Caco-2 (cell line): ENCODE measurements at regions not wholly inside any gene's neighbourhood (a gene's known extent, or its start where the extent isn't known, plus 50 kb on each side); places are given as distances from the start of the nearest gene placed in this dataset.
A peak's percentile ranks its signal among the peaks of the same experiment; 100 is the strongest.

Source experiments
- BruUV-seq: library from RNA; stranded (reverse); fragments of 400-500 nt; replicated peaks from 2 replicates; lab custom pipeline; 2021; lab: Mats Ljungman, UMichigan
- CTCF ChIA-PET: fragments of 300-600 bp; sonication (Branson Sonifier 250); formaldehyde crosslinking; loops from one replicate; lab custom pipeline; 2022; ENCODE audit warnings: antibody characterized with exemption; lab: Charles Lee
- POLR2A ChIA-PET: fragments of 300-600 bp; sonication (Branson Sonifier 250); formaldehyde crosslinking; loops from one replicate; lab custom pipeline; 2022; ENCODE audit warnings: antibody characterized with exemption; lab: Charles Lee
- DNase-seq, 2 experiments: peaks; one replicate each; pipeline versions ENCODE4 v3.0.0 to v3.0.0-alpha.2; 2020 to 2022
- H3K27me3 ChIP-seq: replicated peaks from 2 replicates; pipeline ENCODE4 v1.6.0; 2011; ENCODE audit warnings: low read length; ENCODE audit not compliant: control insufficient read depth, insufficient read depth
- H3K36me3 ChIP-seq: 2 replicates; pipeline ENCODE4 v1.5.1; 2011; ENCODE audit warnings: low read length; ENCODE audit not compliant: control insufficient read depth, insufficient read depth
- H3K4me1 ChIP-seq: fragments of 250-450 bp; sonication (Bioruptor Pico); 2 replicates; pipeline ENCODE4 v1.5.1; 2020; ENCODE audit warnings: mild to moderate bottlenecking
- H3K4me3 ChIP-seq: 2 replicates; pipeline ENCODE4 v1.5.1; 2011; ENCODE audit warnings: low read depth, mild to moderate bottlenecking, control low read depth, low read length
- H3K9me3 ChIP-seq: fragments of 250-450 bp; sonication (Bioruptor Pico); 2 replicates; pipeline ENCODE4 v1.5.1; 2020; ENCODE audit warnings: mild to moderate bottlenecking, moderate library complexity
- H3K27ac Mint-ChIP-seq: one replicate; pipeline ENCODE4 v1.8.0; 2022; ENCODE audit warnings: mixed read lengths; ENCODE audit not compliant: unreplicated experiment
- H3K27me3 Mint-ChIP-seq: one replicate; pipeline ENCODE4 v1.8.0; 2022; ENCODE audit warnings: mixed read lengths; ENCODE audit not compliant: insufficient read depth, unreplicated experiment
- H3K36me3 Mint-ChIP-seq: one replicate; pipeline ENCODE4 v1.8.0; 2022; ENCODE audit warnings: mild to moderate bottlenecking, mixed read lengths; ENCODE audit not compliant: insufficient read depth, unreplicated experiment
- H3K4me1 Mint-ChIP-seq: one replicate; pipeline ENCODE4 v1.8.0; 2022; ENCODE audit warnings: low read depth, mixed read lengths; ENCODE audit not compliant: unreplicated experiment
- H3K4me3 Mint-ChIP-seq: one replicate; pipeline ENCODE4 v1.8.0; 2022; ENCODE audit warnings: mild to moderate bottlenecking, moderate library complexity, mixed read lengths; ENCODE audit not compliant: unreplicated experiment
- H3K9me3 Mint-ChIP-seq: one replicate; pipeline ENCODE4 v1.8.0; 2022; ENCODE audit warnings: mixed read lengths; ENCODE audit not compliant: unreplicated experiment
- CTCF ChIP-seq, 2 experiments: fragments of 200-600 bp in 1 of 2; IDR thresholded peaks; 1 replicate in 1 of 2; 2 replicates in 1 of 2; pipeline versions ENCODE4 v1.5.1 to v1.8.0; 2011 to 2022; ENCODE audit warnings: antibody characterized with exemption in 1 of 2, control low read depth in 1 of 2, inconsistent platforms in 1 of 2, low read depth in 1 of 2, low read length in 1 of 2, mild to moderate bottlenecking in 1 of 2, moderate library complexity in 1 of 2; ENCODE audit not compliant: insufficient read depth in 1 of 2, severe bottlenecking in 1 of 2, unreplicated experiment in 1 of 2
- intact Hi-C: fragments of 100-400 bp; cut with micrococcal nuclease; formaldehyde crosslinking; loops from one replicate; pipeline ENCODE4 v1.10.0; 2022; ENCODE audit not compliant: unreplicated experiment

- H3K9me3 ChIP-seq = no peaks in the 10 kb centered on the region
- no TSS peak for BruUV-seq
- H3K36me3 ChIP-seq = no peaks in the 10 kb centered on the region
- Mint-ChIP-seq H3K4me1 (peaks cover 6% of the 10 kb centered on the region), H3K9me3 (no peaks in the 10 kb centered on the region), H3K4me3 (no peak overlapping the region), H3K36me3 (peaks cover 10% of the 10 kb centered on the region), H3K27me3 (no peaks in the 10 kb centered on the region), H3K27ac (peak overlapping the region; percentile 77)
- TF ChIP-seq CTCF (IDR thresholded peaks at IDR 0.05; ENCODE audit: insufficient read depth in 1 of 2, low read depth in 1 of 2, low read length in 1 of 2, severe bottlenecking in 1 of 2, unreplicated experiment in 1 of 2) = no peak
- CTCF ChIA-PET = no interaction called here
- no peak overlapping the region for H3K4me3 ChIP-seq
- peaks cover 30% of the 10 kb centered on the region for H3K4me1 ChIP-seq
- no peak for DNase-seq
- intact Hi-C loops = no loop called here
- no peaks in the 10 kb centered on the region for H3K27me3 ChIP-seq
- POLR2A ChIA-PET = no interaction called here
These were observed 779.6 kb upstream of the HTR2C start for GRCh38 chrX:113804291-113804690.

DNA sequence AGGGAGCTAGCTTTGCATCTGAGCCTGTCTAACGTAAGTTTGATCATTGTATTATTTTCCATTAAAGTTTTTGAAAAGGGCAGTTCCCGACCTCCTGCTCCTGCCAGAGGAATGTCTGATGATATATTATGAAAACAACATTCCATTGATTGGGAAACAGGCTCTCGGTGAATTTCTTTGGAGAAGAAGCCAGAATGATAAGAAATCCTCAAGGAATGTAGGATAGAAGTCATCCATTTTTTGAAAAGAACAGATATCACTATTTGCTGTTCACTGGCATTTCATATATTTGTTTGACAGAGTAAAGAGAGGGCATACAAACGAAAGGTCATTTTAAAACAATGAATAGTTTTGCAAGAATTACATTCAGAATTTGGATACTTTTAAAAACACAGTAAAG is 781.0 kb upstream of the HTR2C start:
- Mint-ChIP-seq H3K4me3 (no peak overlapping the region), H3K36me3 (peaks cover 10% of the 10 kb centered on the region), H3K27me3 (no peaks in the 10 kb centered on the region), H3K9me3 (no peaks in the 10 kb centered on the region), H3K4me1 (peaks cover 6% of the 10 kb centered on the region), H3K27ac (peak overlapping the region; percentile 56)
- Histone ChIP-seq H3K9me3 (no peaks in the 10 kb centered on the region), H3K36me3 (no peaks in the 10 kb centered on the region), H3K4me1 (peaks cover 30% of the 10 kb centered on the region), H3K27me3 (no peaks in the 10 kb centered on the region), H3K4me3 (no peak overlapping the region)
- no TSS peak for BruUV-seq
- no peak for TF ChIP-seq CTCF (IDR thresholded peaks at IDR 0.05; ENCODE audit: insufficient read depth in 1 of 2, low read depth in 1 of 2, low read length in 1 of 2, severe bottlenecking in 1 of 2, unreplicated experiment in 1 of 2)
- ChIA-PET CTCF (no interaction called here), POLR2A (no interaction called here)
- peak in 1 of 2 experiments; percentile 49 for DNase-seq
- intact Hi-C loops = loop anchor here (1.0 to 2.0 kb wide), 2 partner anchors 42 to 402 kb away; no protein-coding TSS in a partner anchor

- no peak for DNase-seq
- Mint-ChIP-seq H3K9me3 (peaks cover 2% of the 10 kb centered on the region), H3K27ac (peak overlapping the region; percentile 56), H3K4me1 (peaks cover 6% of the 10 kb centered on the region), H3K27me3 (no peaks in the 10 kb centered on the region), H3K36me3 (peaks cover 10% of the 10 kb centered on the region), H3K4me3 (no peak overlapping the region)
- intact Hi-C loops = no loop called here
- Histone ChIP-seq H3K27me3 (no peaks in the 10 kb centered on the region), H3K4me1 (peaks cover 30% of the 10 kb centered on the region), H3K36me3 (no peaks in the 10 kb centered on the region), H3K9me3 (no peaks in the 10 kb centered on the region), H3K4me3 (no peak overlapping the region)
- POLR2A ChIA-PET = no interaction called here
- CTCF ChIA-PET = no interaction called here
- BruUV-seq = no TSS peak
- TF ChIP-seq CTCF (IDR thresholded peaks at IDR 0.05; ENCODE audit: insufficient read depth in 1 of 2, low read depth in 1 of 2, low read length in 1 of 2, severe bottlenecking in 1 of 2, unreplicated experiment in 1 of 2) = no peak
These were observed 782.9 kb upstream of the HTR2C start for GRCh38 chrX:113800955-113801354.
